GM19351 (cell line): ENCODE measurements at regions not wholly inside any gene's neighbourhood (a gene's known extent, or its start where the extent isn't known, plus 50 kb on each side); places are given as distances from the start of the nearest gene placed in this dataset.
"Not testable (repeated sequence)": the region's sequence is repeated elsewhere in the genome, so short reads cannot be mapped to it uniquely, and the experiment has no call there.

ENCODE experiments used
- ATAC-seq: cut with Tn5 transposase; IDR thresholded peaks from one replicate; pipeline ENCODE4 v1.9.1; 2021; ENCODE audit warnings: mild to moderate bottlenecking, moderate library complexity; ENCODE audit not compliant: unreplicated experiment

DNA sequence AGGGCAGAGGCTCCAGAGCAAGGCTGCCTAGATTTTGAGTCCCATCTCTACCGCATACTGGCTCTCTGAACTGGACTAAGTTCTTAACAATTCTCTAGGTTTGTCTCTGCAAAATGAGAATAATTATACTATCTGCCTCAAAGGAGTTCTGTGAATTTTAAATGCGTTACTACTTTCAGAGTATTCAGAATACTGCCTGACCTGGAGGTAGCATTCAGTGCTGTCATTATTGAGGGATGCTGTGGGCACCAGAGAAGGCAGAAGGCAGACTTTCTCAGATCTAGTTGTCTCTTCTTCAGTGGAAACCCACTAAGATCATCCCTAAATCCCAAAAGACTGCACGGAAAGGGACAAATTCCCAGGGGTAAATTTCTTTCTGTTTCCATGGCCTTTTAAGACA is 147.4 kb upstream of the RORA start:
- no peak for ATAC-seq

- ATAC-seq, result no peak
These were observed 145.7 kb upstream of the RORA start for GRCh38 chr15:61374848-61375247.

DNA sequence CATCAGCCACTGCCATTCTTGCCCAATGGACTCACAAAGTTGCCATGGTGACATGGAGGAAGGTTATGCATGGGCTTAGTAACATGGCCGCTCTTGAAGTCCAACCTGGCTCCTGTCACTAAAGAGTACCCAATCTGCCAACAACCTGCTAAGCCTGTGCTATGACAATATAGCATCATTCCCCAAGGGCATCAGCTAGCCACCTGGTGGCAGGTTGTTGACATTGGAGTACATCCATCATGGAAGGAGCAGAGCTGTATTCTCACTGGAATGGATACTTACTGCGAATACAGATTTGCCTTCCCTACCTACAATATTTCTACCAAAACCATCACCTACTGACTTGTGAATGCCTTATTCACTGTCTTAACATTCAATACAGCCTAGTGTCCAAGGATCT is 138.9 kb upstream of the RORA start:
- no peak for ATAC-seq

GRCh38 chr15:61364871-61365270 is 135.8 kb upstream of the RORA start:
- ATAC-seq, result no peak

DNA sequence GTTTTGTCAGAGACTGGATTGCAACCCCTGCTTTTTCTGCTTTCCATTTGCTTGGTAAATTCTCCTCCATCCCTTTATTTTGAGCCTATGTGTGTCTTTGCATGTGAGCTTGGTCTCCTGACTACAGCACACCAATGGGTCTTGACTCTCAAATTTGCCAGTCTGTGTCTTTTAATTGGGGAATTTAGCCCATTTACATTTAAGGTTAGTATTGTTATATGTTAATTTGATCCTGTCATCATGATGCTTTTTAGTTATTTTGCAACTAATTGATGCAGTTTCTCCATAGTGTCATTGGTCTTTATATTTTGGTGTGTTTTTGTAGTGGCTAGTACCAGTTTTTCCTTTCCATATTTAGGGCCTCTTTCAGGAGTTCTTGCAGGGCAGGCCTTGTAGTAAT is 133.8 kb upstream of the RORA start:
- ATAC-seq, result not testable (repeated sequence)

GRCh38 chr15:61344293-61344692 is 115.2 kb upstream of the RORA start:
- no peak for ATAC-seq

DNA sequence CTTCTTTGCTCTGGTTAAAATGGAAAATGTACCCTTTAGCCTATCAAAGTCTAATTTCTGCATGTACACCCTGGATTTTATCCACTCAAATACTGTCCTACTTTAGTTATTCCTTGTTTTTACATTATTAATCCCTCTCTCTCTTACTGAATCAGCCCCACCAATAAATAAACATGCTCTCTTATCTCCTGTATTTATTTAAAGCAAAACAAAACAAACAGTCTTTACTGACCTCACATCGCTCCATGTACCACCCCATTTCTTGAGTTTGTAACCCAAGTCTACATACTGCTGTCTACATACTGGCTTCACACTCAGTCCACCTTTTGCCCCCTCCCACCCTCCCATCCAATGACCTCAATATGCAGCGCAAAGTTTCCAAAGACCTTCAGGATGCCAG is 113.3 kb upstream of the RORA start:
- no peak for ATAC-seq

DNA sequence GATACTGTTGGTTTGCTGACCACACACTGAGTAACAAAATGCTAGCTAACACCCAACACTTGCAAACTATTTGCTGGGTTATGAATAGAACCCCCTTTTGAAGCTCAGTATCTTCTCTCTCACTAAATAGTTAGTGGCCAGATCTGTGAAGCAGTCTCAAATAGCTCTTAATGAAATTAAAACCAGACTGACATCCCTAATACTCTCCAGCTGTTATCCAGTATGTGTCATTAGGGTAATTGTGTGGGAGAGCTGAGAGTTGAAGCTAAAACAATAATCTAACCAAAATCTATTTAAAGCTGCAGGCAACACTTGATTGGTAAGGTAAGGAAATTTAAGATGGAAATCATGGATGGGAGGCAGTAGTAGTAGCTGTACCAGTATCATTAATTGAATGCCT is 110.4 kb upstream of the RORA start:
- ATAC-seq, result no peak

DNA sequence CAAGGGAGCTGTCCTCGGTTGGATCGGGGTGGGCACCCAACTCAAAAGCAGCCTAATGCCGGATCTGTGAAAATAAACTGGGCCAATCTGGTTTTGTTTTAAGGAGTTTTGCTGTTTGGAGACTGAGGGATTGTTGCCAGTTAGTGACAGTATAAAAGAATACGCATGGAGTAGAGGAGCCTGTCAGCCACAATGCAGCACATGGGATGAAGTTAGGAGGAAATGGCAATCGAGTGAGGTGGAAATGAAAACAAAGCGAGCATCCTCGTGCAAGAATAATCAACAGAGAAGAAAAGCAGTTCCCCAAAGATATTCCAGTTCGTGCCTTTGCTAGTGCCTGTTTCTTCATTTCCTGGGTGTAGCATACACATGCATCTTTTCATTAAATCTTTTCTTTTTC is 108.4 kb upstream of the RORA start:
- ATAC-seq, result no peak

DNA sequence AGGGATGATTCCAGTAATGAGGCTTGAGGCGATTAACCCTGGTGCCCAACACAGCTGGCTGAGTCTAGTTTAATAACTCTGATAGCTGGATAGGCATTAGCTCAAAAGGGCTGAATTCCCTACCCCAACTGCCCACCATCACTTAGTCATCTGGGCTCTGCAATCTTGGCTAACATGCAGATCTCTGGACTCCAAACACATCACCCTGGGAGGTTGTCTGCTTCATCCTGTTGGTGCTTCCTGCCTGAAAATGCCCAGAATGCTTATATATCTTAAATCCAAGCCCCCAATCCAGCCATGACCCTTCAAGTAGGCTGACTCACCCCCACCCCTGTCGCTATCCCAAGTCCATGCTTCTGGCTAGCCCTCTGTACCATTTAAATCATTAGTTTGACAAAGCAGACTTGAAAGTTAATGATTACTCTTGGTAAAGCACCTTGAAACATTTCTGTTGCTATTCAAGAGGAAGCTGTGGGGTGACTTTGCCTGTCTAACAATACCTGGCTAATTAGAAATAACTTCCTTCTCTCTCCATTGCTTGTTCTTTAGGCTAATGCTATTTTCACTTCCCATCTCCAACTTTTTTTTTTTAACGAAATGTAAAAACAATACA is 107.0 kb upstream of the RORA start:
- ATAC-seq, result no peak

DNA sequence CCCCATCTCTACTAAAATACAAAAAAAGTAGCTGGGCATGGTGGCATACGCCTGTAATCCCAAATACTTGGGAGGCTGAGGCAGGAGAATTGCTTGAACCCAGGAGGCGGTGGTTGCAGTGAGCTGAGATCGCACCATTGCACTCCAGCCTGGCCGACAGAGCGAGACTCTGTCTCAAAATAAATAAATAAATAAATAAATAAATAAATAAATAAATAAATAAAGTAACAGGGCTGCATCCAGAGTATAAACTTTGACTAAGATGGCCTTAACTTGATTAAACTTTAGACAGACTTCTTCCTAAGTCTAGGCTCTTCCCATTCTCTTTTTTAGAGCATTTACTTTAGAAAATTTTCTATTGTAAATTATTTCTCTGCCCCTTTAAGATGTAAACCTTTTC is 105.6 kb upstream of the RORA start:
- not testable (repeated sequence) for ATAC-seq

- no peak for ATAC-seq
These were observed 101.9 kb upstream of the RORA start for GRCh38 chr15:61331019-61331418.

DNA sequence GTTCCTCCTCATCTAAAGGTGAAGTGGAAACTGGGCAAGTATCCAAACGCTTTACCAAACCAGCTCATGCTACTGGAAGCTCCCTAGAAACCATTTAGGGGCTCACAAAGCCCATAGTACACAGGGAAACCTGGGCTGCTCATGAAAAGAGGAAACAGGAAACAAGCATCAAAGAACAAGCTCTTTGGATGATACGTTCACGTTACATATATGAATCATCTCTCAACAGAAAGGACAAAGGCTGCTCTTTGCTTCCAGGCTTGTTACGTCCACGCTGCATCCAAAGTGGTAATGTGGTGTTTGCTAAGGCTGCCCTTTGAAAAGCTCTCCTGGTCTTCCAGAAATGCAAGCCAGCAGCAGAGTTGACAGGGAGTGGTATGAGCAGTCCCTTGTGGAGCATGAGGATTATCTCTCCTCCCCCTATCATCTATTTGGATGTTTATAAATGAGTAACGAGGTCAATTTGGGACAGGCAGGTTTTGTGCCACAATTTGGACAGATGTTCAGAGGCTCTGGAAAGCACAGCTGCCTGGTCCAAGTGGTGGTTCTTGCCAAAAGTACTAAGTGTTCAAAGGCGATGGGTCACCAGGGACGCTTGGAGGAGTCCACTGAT is 98.0 kb upstream of the RORA start:
- ATAC-seq, result no peak

GRCh38 chr15:61319892-61320291 is 90.8 kb upstream of the RORA start:
- no peak for ATAC-seq

- ATAC-seq, result no peak
These were observed 89.9 kb upstream of the RORA start for GRCh38 chr15:61318802-61319525.

GRCh38 chr15:61318301-61318700 is 89.2 kb upstream of the RORA start:
- no peak for ATAC-seq

DNA sequence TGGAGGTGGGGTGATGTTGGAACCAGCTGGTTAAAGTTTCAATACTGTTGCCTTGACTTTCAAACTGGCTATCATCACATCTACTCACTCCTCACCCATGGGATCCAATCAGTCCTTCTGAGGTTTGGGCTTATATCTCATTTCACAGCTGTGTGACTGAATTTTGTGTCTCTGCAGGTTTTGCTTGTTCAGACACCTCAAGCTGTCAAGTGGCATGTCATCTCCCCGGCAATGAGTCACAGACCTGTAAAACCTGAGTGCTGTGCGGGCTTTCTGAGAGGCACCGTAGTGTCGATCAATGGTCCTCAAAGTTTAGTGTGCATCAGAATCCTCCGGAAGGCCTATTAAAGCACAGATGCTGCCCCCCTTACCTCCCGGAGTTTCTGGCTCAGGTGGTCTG is 86.4 kb upstream of the RORA start:
- ATAC-seq, result no peak

DNA sequence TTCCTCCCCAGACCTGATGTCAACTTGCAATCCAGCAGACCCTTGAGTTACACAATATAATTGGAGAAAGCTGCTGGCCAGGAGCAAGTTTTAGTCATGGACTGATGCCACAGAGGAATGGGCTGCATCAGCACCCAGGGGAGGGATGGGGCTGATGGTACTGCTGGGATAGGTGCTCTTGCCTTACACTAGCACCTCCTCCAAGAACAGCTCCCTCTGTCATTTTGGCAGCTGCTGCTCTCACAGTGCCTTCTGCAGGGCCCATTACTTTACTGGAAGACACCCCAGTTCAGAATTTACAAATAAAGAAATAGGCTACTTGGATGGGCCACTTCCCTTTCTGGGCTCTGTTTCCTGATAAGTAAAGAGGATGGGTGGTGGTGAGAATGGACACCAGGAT is 85.3 kb upstream of the RORA start:
- ATAC-seq, result no peak

- no peak for ATAC-seq
These were observed 80.5 kb upstream of the RORA start for GRCh38 chr15:61309617-61310016.

DNA sequence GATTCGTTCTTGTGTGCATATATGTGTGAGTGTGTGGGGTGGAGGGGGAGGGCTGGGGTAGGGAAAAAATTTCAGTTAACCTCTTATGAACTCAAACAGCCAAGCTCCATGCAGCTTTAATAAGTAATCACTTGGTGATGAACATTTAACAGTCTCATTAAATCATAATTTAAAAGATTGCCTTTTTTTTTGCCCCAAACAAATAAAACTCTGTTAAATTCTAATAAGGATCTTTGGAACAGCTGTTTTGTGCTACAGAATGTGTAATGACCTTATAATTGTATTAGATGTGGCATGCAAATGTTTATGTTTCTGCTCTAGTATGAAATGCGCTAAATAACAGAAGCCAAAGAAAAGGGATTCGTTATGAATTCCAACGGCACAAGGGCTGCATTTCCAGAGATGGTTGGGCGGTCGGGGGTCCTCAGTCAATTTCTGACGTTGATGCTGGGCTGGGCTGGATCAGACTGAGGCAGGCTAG is 80.0 kb upstream of the RORA start:
- ATAC-seq, result no peak

- no peak for ATAC-seq
These were observed 79.3 kb upstream of the RORA start for GRCh38 chr15:61308437-61308836.

DNA sequence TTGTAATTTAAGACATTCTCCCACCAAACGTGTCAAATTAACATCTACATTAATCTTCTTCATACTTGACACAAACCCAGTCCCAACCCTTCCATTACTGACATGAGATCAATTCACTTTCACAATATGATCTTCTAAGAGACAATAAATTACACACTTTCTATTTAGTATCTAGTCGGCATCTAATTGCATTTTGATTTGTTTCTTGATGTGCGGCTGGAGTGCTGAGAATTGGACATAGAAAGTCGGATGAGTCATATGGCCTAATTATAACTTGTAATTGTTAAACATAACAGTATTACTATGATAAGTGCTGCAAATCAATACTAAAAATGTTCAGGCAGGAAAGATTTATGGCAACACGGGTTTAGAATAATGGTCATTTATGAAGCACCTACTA is 78.4 kb upstream of the RORA start:
- ATAC-seq, result no peak
